NCI-H2081 (cell line): ENCODE measurements at regions not wholly inside any gene's neighbourhood (a gene's known extent, or its start where the extent isn't known, plus 50 kb on each side); places are given as distances from the start of the nearest gene placed in this dataset.

Experiments used
- DNase-seq, 2 experiments: peaks; one replicate each; lab custom pipeline; 2025; lab: John Stamatoyannopoulos, UW

GRCh38 chr7:11294218-11294617, 320.5 kb downstream of the PHF14 start:
- DNase-seq, result no peak

GRCh38 chr7:11294965-11295364, 321.3 kb downstream of the PHF14 start:
- no peak for DNase-seq

- no peak for DNase-seq
Measured at GRCh38 chr7:11297126-11297625, 323.5 kb downstream of the PHF14 start.

- no peak for DNase-seq
Measured at GRCh38 chr7:11297764-11298163, 324.1 kb downstream of the PHF14 start.

GRCh38 chr7:11298220-11298619, 324.5 kb downstream of the PHF14 start:
- no peak for DNase-seq

GRCh38 chr7:11300241-11300640, 326.6 kb downstream of the PHF14 start:
- DNase-seq, result no peak

GRCh38 chr7:11302121-11302520, 328.4 kb downstream of the PHF14 start:
- no peak for DNase-seq

- DNase-seq, result no peak
Measured at GRCh38 chr7:11313801-11314200, 340.1 kb downstream of the PHF14 start.

- DNase-seq, result no peak
Measured at GRCh38 chr7:11315666-11316258, 342.1 kb downstream of the PHF14 start.

- DNase-seq, result no peak
Measured at GRCh38 chr7:11317766-11318165, 344.1 kb downstream of the PHF14 start.

GRCh38 chr7:11319491-11320274, 346.0 kb downstream of the PHF14 start:
- no peak for DNase-seq
